B cell (primary cell): ENCODE measurements at regions not wholly inside any gene's neighbourhood (a gene's known extent, or its start where the extent isn't known, plus 50 kb on each side); places are given as distances from the start of the nearest gene placed in this dataset.

Experiments used
- EZH2 ChIP-seq: IDR thresholded peaks from 2 replicates; pipeline ENCODE4 v1.6.1; 2012; ENCODE audit warnings: borderline replicate concordance, low read depth, mild to moderate bottlenecking, moderate library complexity, low read length; ENCODE audit not compliant: insufficient read depth, poor library complexity, severe bottlenecking
- TF ChIP-seq, protein P1 (sequence below): fragments of 200-600 bp; IDR thresholded peaks from one replicate; pipeline ENCODE4 v1.8.0; 2022; ENCODE audit warnings: antibody characterized with exemption, mild to moderate bottlenecking

DNA sequence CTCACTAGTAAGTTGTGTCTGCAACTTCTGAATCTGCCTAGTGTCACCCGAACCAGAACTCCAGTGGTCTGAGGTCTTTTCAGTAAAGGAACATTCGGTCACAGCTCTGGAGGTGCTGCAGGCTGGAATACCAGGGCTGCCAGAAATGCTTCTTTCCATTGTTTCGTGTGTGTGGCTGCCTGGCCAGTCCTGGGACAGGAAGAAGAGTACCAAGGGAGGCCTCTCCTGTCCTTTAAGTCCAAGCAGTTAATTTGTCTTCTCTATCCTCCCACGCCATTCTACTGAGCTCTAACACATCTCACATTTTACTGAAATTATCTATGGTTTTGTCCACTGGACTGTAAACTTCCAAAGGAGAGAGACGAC, 196.0 kb downstream of the LNPK start:
- TF ChIP-seq, protein P1, sequence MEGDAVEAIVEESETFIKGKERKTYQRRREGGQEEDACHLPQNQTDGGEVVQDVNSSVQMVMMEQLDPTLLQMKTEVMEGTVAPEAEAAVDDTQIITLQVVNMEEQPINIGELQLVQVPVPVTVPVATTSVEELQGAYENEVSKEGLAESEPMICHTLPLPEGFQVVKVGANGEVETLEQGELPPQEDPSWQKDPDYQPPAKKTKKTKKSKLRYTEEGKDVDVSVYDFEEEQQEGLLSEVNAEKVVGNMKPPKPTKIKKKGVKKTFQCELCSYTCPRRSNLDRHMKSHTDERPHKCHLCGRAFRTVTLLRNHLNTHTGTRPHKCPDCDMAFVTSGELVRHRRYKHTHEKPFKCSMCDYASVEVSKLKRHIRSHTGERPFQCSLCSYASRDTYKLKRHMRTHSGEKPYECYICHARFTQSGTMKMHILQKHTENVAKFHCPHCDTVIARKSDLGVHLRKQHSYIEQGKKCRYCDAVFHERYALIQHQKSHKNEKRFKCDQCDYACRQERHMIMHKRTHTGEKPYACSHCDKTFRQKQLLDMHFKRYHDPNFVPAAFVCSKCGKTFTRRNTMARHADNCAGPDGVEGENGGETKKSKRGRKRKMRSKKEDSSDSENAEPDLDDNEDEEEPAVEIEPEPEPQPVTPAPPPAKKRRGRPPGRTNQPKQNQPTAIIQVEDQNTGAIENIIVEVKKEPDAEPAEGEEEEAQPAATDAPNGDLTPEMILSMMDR = no peak
- no peak for TF ChIP-seq EZH2
